Thoracic aorta (tissue), 2 donors: ENCODE measurements at regions not wholly inside any gene's neighbourhood (a gene's known extent, or its start where the extent isn't known, plus 50 kb on each side); places are given as distances from the start of the nearest gene placed in this dataset.
"Not testable (repeated sequence)": the region's sequence is repeated elsewhere in the genome, so short reads cannot be mapped to it uniquely, and the experiment has no call there.

Source experiments
- ATAC-seq: fragments of 150-250 bp; one replicate; pipeline ENCODE4 v1.8.0; 2017; ENCODE audit warnings: low read depth; ENCODE audit not compliant: insufficient number of reproducible peaks, low FRiP score
- DNase-seq: peaks from one replicate; pipeline ENCODE4 v3.0.0-alpha.2; 2020; ENCODE audit warnings: low spot score
- H3K27ac ChIP-seq, 2 donors: fragments of 200-600 bp; sonication (generic); 1 replicate in 1 of 2; 2 replicates in 1 of 2; pipeline ENCODE4 v1.5.1; 2016; ENCODE audit warnings: mild to moderate bottlenecking in 2 of 2, moderate library complexity in 2 of 2
- H3K27me3 ChIP-seq: fragments of 200-600 bp; sonication (generic); replicated peaks from 2 replicates; pipeline ENCODE4 v1.6.0; 2016; ENCODE audit warnings: mild to moderate bottlenecking; ENCODE audit not compliant: insufficient read depth
- H3K36me3 ChIP-seq: fragments of 200-600 bp; sonication (generic); one replicate; pipeline ENCODE4 v1.5.1; 2016
- H3K4me1 ChIP-seq, 2 donors: fragments of 200-600 bp; sonication (generic); 1 replicate in 1 of 2; 2 replicates in 1 of 2; pipeline versions ENCODE4 v1.5.1 to v1.6.0; 2016; ENCODE audit warnings: low read depth in 2 of 2, mild to moderate bottlenecking in 1 of 2; ENCODE audit not compliant: control insufficient read depth in 1 of 2
- H3K4me3 ChIP-seq: fragments of 200-600 bp; sonication (generic); 2 replicates; pipeline ENCODE4 v1.5.1; 2016; ENCODE audit warnings: mild to moderate bottlenecking
- H3K9me3 ChIP-seq: fragments of 200-600 bp; sonication (generic); 2 replicates; pipeline ENCODE4 v1.5.1; 2016
- TF ChIP-seq, protein P1 (sequence below): fragments of 200-600 bp; sonication (generic); IDR thresholded peaks from one replicate; pipeline ENCODE4 v1.5.1; 2019; ENCODE audit warnings: antibody characterized with exemption

DNA sequence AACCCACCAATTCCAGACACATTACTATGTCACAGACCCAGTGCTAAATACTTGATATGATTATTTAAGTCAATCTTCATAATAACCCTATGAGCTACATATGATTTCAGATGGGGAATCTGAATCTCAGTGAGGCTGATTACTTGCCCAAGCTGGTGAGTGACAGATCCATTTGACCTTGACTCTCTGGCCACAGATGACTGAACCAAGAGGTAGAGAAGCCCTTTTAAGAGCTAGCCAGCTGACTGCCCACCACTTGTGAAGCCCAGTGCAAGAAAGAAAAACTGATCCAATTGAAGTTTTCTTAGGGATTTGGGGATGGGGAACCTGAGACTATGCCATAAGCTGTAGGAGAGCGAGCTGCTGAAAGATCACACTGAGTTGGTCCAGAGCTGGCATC, 124.7 kb upstream of the SPATA12 start:
- Histone ChIP-seq H3K36me3 (no peaks in the 10 kb centered on the region), H3K9me3 (no peaks in the 10 kb centered on the region), H3K4me1 (no peaks in the 10 kb centered on the region), H3K4me3 (no peak overlapping the region), H3K27ac (no peak overlapping the region), H3K27me3 (no peaks in the 10 kb centered on the region)
- ATAC-seq (no peak), DNase-seq (no peak)
- TF ChIP-seq, protein P1, sequence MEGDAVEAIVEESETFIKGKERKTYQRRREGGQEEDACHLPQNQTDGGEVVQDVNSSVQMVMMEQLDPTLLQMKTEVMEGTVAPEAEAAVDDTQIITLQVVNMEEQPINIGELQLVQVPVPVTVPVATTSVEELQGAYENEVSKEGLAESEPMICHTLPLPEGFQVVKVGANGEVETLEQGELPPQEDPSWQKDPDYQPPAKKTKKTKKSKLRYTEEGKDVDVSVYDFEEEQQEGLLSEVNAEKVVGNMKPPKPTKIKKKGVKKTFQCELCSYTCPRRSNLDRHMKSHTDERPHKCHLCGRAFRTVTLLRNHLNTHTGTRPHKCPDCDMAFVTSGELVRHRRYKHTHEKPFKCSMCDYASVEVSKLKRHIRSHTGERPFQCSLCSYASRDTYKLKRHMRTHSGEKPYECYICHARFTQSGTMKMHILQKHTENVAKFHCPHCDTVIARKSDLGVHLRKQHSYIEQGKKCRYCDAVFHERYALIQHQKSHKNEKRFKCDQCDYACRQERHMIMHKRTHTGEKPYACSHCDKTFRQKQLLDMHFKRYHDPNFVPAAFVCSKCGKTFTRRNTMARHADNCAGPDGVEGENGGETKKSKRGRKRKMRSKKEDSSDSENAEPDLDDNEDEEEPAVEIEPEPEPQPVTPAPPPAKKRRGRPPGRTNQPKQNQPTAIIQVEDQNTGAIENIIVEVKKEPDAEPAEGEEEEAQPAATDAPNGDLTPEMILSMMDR = no peak

DNA sequence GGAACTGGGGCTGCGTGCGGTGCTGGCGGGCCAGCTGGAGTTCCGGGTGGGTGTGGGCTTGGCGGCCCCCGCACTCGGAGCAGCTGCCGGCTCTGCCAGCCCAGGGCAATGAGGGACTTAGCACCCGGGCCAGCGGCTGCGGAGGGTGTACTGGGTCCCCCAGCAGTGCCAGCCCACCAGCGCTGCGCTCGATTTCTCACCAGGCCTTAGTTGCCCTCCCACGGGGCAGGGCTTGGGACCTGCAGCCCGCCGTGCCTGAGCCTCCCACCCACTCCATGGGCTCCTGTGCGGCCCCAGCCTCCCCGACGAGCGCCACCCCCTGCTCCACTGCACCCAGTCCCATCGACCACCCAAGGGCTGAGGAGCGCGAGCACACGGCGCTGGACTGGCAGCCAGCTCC, 126.0 kb upstream of the SPATA12 start:
- not testable (repeated sequence) for DNase-seq, H3K4me1 ChIP-seq, H3K36me3 ChIP-seq, H3K27ac ChIP-seq, ATAC-seq, H3K9me3 ChIP-seq, H3K4me3 ChIP-seq, H3K27me3 ChIP-seq

DNA sequence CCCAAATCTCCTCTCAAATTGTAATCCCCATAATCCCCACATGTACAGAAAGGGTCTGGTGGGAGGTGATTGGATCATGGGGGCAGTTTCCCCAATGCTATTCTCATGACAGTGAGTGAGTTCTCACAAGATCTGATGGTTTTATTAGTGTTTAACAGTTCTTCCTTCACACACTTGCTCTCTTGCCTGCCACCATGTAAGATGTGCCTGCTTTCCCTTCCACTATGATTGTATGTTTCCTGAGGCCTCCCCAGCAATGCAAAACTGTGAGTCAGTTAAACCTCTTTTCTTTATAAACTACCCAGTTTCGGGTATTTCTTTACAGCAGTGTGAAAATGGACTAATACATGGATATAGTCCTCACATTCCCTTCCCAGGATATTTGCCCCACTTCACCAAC, 126.7 kb upstream of the SPATA12 start:
- Histone ChIP-seq H3K27me3 (no peaks in the 10 kb centered on the region), H3K9me3 (no peaks in the 10 kb centered on the region)

DNA sequence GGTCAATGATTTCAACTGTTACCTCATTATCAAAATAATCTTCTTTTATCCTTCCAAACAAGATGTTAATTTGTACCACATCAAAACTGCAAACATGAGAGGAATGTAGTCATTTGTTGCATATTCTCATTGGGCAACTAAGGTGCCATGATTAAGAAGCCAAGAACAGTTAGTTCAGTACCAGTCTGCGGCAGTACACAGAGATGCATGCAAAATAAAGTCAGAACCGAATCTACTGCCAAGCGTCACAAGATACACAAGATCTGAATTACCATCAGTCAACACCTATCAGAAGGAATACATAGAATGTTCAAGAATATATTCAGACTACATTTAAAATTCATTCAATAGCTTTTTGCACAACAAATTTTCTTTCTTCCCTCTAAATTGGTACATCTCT, 127.6 kb upstream of the SPATA12 start:
- no peaks in the 10 kb centered on the region for H3K27me3 ChIP-seq

More for the DNA sequence above, 126.7 kb upstream of the SPATA12 start:
- no peaks in the 10 kb centered on the region for H3K36me3 ChIP-seq
- H3K4me1 ChIP-seq = peaks cover 0 to 3% of the 10 kb centered on the region in 2 donors
- H3K27ac ChIP-seq = no peak overlapping the region
- no peak for ATAC-seq
- DNase-seq = no peak
- TF ChIP-seq, protein P1 = no peak
- H3K4me3 ChIP-seq = no peak overlapping the region

DNA sequence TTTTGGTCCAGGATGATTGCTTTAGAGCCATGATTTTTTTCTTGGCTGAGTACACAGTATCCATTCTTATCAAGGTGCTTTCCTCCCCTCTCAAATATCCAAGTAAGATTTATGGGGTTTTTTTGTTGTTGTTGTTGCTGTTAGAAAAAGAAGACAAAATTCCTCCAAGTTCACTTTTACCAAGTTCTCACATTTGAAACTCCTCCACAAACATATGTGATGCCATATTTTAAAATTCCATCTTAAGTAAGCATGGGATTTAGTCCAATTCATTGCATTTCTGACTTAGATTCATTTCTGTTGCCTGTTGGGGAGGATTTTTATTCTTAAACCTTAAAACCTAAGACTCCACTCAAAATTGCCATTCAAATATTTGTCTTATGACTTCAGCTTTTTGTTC, 128.6 kb upstream of the SPATA12 start:
- ATAC-seq (no peak), DNase-seq (no peak)
- H3K4me3 ChIP-seq = no peak overlapping the region
- TF ChIP-seq, protein P1 = no peak
- H3K27me3 ChIP-seq = no peaks in the 10 kb centered on the region
- no peaks in the 10 kb centered on the region for H3K36me3 ChIP-seq
- H3K4me1 ChIP-seq = peaks cover 3% of the 10 kb centered on the region in 2 donors
- H3K9me3 ChIP-seq = no peaks in the 10 kb centered on the region
- no peak overlapping the region for H3K27ac ChIP-seq

More for the DNA sequence above, 127.6 kb upstream of the SPATA12 start:
- no peak for DNase-seq
- Histone ChIP-seq H3K9me3 (no peaks in the 10 kb centered on the region), H3K4me3 (no peak overlapping the region), H3K27ac (no peak overlapping the region), H3K36me3 (no peaks in the 10 kb centered on the region), H3K4me1 (peaks cover 0 to 3% of the 10 kb centered on the region in 2 donors)
- TF ChIP-seq, protein P1 = no peak
- no peak for ATAC-seq

DNA sequence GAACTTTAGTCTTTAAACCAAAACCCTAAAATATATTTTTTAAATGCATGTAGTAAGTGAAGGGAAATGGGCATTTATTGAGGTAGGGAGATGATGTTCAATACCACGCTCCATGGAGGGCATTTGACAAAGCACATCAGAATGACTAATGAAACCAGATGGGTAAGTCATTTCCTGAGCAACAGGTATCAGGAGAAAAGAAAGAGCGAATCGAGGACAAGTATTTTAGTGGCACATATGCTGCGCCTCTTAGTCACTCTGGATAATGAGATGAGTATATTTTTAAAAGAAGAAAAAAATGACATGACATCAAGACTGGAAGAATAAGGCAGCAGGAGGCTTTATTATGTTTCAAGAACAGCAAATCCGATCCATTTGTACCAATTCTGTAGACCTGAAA, 129.0 kb upstream of the ARHGEF3 start:
- TF ChIP-seq, protein P1 = no peak
- DNase-seq (no peak), ATAC-seq (no peak)
- H3K4me1 ChIP-seq = peaks cover 6 to 10% of the 10 kb centered on the region in 2 donors
- no peak overlapping the region for H3K27ac ChIP-seq
- no peaks in the 10 kb centered on the region for H3K27me3 ChIP-seq
- H3K4me3 ChIP-seq = no peak overlapping the region
- no peaks in the 10 kb centered on the region for H3K9me3 ChIP-seq
- no peaks in the 10 kb centered on the region for H3K36me3 ChIP-seq
